Smooth muscle cell of the brain vasculature (primary cell): ENCODE measurements at regions not wholly inside any gene's neighbourhood (a gene's known extent, or its start where the extent isn't known, plus 50 kb on each side); places are given as distances from the start of the nearest gene placed in this dataset.
A peak's percentile ranks its signal among the peaks of the same experiment; 100 is the strongest.
"Not testable (repeated sequence)": the region's sequence is repeated elsewhere in the genome, so short reads cannot be mapped to it uniquely, and the experiment has no call there.

ENCODE experiments used
- DNase-seq: peaks from one replicate; pipeline ENCODE4 v3.0.0-alpha.2; 2012; ENCODE audit warnings: low read depth, low spot score

- not testable (repeated sequence) for DNase-seq
Observed at GRCh38 chr17:20902496-20902895, 140.3 kb downstream of the USP22 start.

GRCh38 chr17:20903549-20903948 is 139.3 kb downstream of the USP22 start:
- not testable (repeated sequence) for DNase-seq

GRCh38 chr17:20908313-20909267 is 134.2 kb downstream of the USP22 start:
- peak; percentile 51 for DNase-seq

GRCh38 chr17:20914658-20915057 is 128.2 kb downstream of the USP22 start:
- DNase-seq, result no peak

GRCh38 chr17:20916383-20916782 is 126.4 kb downstream of the USP22 start:
- DNase-seq, result no peak

GRCh38 chr17:20917610-20918306 is 125.1 kb downstream of the USP22 start:
- DNase-seq, result not testable (repeated sequence)

GRCh38 chr17:20920095-20920814 is 122.6 kb downstream of the USP22 start:
- no peak for DNase-seq

GRCh38 chr17:20920815-20921199 is 122.0 kb downstream of the USP22 start:
- peak; percentile 56 for DNase-seq

GRCh38 chr17:20922128-20922670 is 120.6 kb downstream of the USP22 start:
- no peak for DNase-seq

GRCh38 chr17:20924306-20924705 is 118.5 kb downstream of the USP22 start:
- no peak for DNase-seq

GRCh38 chr17:20925091-20925490 is 117.7 kb downstream of the USP22 start:
- DNase-seq, result no peak

- DNase-seq, result no peak
Observed at GRCh38 chr17:20925954-20926353, 116.9 kb downstream of the USP22 start.

GRCh38 chr17:20926532-20926931 is 116.3 kb downstream of the USP22 start:
- no peak for DNase-seq

- no peak for DNase-seq
Observed at GRCh38 chr17:20927308-20927977, 115.4 kb downstream of the USP22 start.

- DNase-seq, result no peak
Observed at GRCh38 chr17:20929334-20929733, 113.5 kb downstream of the USP22 start.

- DNase-seq, result no peak
Observed at GRCh38 chr17:20930081-20930760, 112.6 kb downstream of the USP22 start.

GRCh38 chr17:20933040-20933439 is 109.8 kb downstream of the USP22 start:
- DNase-seq, result not testable (repeated sequence)

- no peak for DNase-seq
Observed at GRCh38 chr17:20934288-20934687, 108.5 kb downstream of the USP22 start.

- peak; percentile 65 for DNase-seq
Observed at GRCh38 chr17:20935740-20936139, 107.1 kb downstream of the USP22 start.

GRCh38 chr17:20938244-20938643 is 104.6 kb downstream of the USP22 start:
- DNase-seq, result no peak
